Upper lobe of left lung (tissue), 4 donors: ENCODE measurements at regions not wholly inside any gene's neighbourhood (a gene's known extent, or its start where the extent isn't known, plus 50 kb on each side); places are given as distances from the start of the nearest gene placed in this dataset.

Experiments used
- CTCF ChIP-seq, 6 experiments: fragments of 450-650 bp in 4 of 6; fragments of 200-600 bp in 2 of 6; sonication (generic) in 2 of 6; IDR thresholded peaks; one replicate each; pipeline ENCODE4 v1.5.1; 2016 to 2019; ENCODE audit warnings: antibody characterized with exemption in 6 of 6
- POLR2A ChIP-seq, 4 donors: fragments of 450-650 bp; IDR thresholded peaks; one replicate each; pipeline ENCODE4 v1.5.1; 2016 to 2017; ENCODE audit warnings: antibody characterized with exemption in 4 of 4, mild to moderate bottlenecking in 2 of 4

GRCh38 chr4:23999714-24000469 is 110.0 kb upstream of the PPARGC1A start:
- TF ChIP-seq POLR2A (IDR thresholded peaks at IDR 0.05) (no peak), CTCF (IDR thresholded peaks at IDR 0.05) (no peak)
